Gastrocnemius medialis (tissue), 4 donors: ENCODE measurements at regions not wholly inside any gene's neighbourhood (a gene's known extent, or its start where the extent isn't known, plus 50 kb on each side); places are given as distances from the start of the nearest gene placed in this dataset.

Source experiments
- ATAC-seq, 2 donors: fragments of 150-250 bp; one replicate each; pipeline ENCODE4 v1.9.1; 2016
- DNase-seq, 2 donors: peaks; one replicate each; pipeline ENCODE4 v3.0.0-alpha.2; 2019
- H3K27ac ChIP-seq, 4 donors: fragments of 200-600 bp; sonication (generic); 1 replicate in 1 of 4; 2 replicates in 3 of 4; pipeline ENCODE4 v1.5.1; 2016 to 2018; ENCODE audit warnings: mild to moderate bottlenecking in 2 of 4, moderate library complexity in 1 of 4
- H3K27me3 ChIP-seq, 3 donors: fragments of 200-600 bp; sonication (generic) in 2 of 3; 1 replicate in 1 of 3; 2 replicates in 2 of 3; pipeline versions ENCODE4 v1.5.1 to v1.6.0; 2016 to 2019; ENCODE audit warnings: mild to moderate bottlenecking in 1 of 3, moderate library complexity in 1 of 3
- H3K36me3 ChIP-seq, 2 donors: fragments of 200-600 bp; sonication (generic) in 1 of 2; one replicate each; pipeline ENCODE4 v1.5.1; 2017 to 2018
- H3K4me1 ChIP-seq, 2 donors: fragments of 200-600 bp; sonication (generic) in 1 of 2; one replicate each; pipeline ENCODE4 v1.5.1; 2016 to 2017; ENCODE audit warnings: mild to moderate bottlenecking in 2 of 2
- H3K4me3 ChIP-seq, 4 donors: fragments of 200-600 bp; sonication (generic) in 3 of 4; 1 replicate in 1 of 4; 2 replicates in 3 of 4; pipeline ENCODE4 v1.5.1; 2016 to 2019; ENCODE audit warnings: mild to moderate bottlenecking in 2 of 4
- H3K9me3 ChIP-seq, 3 donors: fragments of 200-600 bp; sonication (generic) in 2 of 3; 1 replicate in 1 of 3; 2 replicates in 2 of 3; pipeline ENCODE4 v1.5.1; 2016 to 2019
- CTCF ChIP-seq, 5 experiments: fragments of 450-650 bp in 3 of 5; fragments of 200-600 bp in 2 of 5; sonication (generic) in 2 of 5; IDR thresholded peaks in 4 of 5; conservative IDR thresholded peaks in 1 of 5; 1 replicate in 4 of 5; 2 replicates in 1 of 5; pipeline ENCODE4 v1.5.1; 2016 to 2019; ENCODE audit warnings: antibody characterized with exemption in 5 of 5, mild to moderate bottlenecking in 3 of 5, moderate library complexity in 3 of 5
- POLR2A ChIP-seq, 2 donors: fragments of 450-650 bp; IDR thresholded peaks; one replicate each; pipeline ENCODE4 v1.6.1; 2017; ENCODE audit warnings: antibody characterized with exemption in 2 of 2, mild to moderate bottlenecking in 2 of 2, moderate library complexity in 2 of 2
- in situ Hi-C, 4 donors: fragments of 200-750 bp; cut with MboI; loops; one replicate each; pipeline versions ENCODE4 v1.15.0 to v1.8.0; 2017; ENCODE audit warnings: low sequenced_read_pairs in 4 of 4
- intact Hi-C: fragments of 100-400 bp; cut with DNase I; formaldehyde crosslinking; loops from one replicate; pipeline ENCODE4 v1.15.1; 2023; ENCODE audit warnings: low total_unique reads

GRCh38 chr12:132404435-132404855, 75.1 kb upstream of the GALNT9 start:
- H3K9me3 ChIP-seq = no peaks in the 10 kb centered on the region
- intact Hi-C loops = no loop called here
- H3K4me1 ChIP-seq = no peaks in the 10 kb centered on the region
- TF ChIP-seq POLR2A (IDR thresholded peaks at IDR 0.05) (no peak), CTCF (IDR thresholded peaks at IDR 0.05 in 4 of 5, conservative IDR thresholded peaks at IDR 0.05 in 1 of 5) (no peak)
- DNase-seq (no peak), ATAC-seq (no peak)
- peaks cover 27 to 32% (median 27%) of the 10 kb centered on the region in 3 donors for H3K27me3 ChIP-seq
- H3K36me3 ChIP-seq = no peaks in the 10 kb centered on the region
- in situ Hi-C loops = loop anchor here in 1 of 4 donors (25.0 kb wide), 2 partner anchors 133 to 208 kb away; partner anchors contain the start of genes LRCOL1 and P2RX2
- no peak overlapping the region for H3K27ac ChIP-seq
- H3K4me3 ChIP-seq = no peak overlapping the region

- in situ Hi-C loops = loop anchor here in 1 of 4 donors (25.0 kb wide), 2 partner anchors 133 to 208 kb away; partner anchors contain the start of genes LRCOL1 and P2RX2
- Histone ChIP-seq H3K9me3 (no peaks in the 10 kb centered on the region), H3K4me1 (no peaks in the 10 kb centered on the region), H3K36me3 (no peaks in the 10 kb centered on the region), H3K4me3 (no peak overlapping the region), H3K27ac (no peak overlapping the region), H3K27me3 (peaks cover 32 to 38% (median 34%) of the 10 kb centered on the region in 3 donors)
- no peak for TF ChIP-seq CTCF (IDR thresholded peaks at IDR 0.05 in 4 of 5, conservative IDR thresholded peaks at IDR 0.05 in 1 of 5)
- TF ChIP-seq POLR2A (IDR thresholded peaks at IDR 0.05) = no peak
- no peak for ATAC-seq
- DNase-seq = no peak
- intact Hi-C loops = no loop called here
Observed at GRCh38 chr12:132403636-132404434, 74.4 kb upstream of the GALNT9 start.

- intact Hi-C loops (no loop called here), in situ Hi-C loops (loop anchor here in 1 of 4 donors (25.0 kb wide), 2 partner anchors 134 to 209 kb away; partner anchors contain the start of genes LRCOL1 and P2RX2)
- Histone ChIP-seq H3K27ac (no peak overlapping the region), H3K36me3 (no peaks in the 10 kb centered on the region), H3K9me3 (no peaks in the 10 kb centered on the region), H3K4me1 (no peaks in the 10 kb centered on the region), H3K27me3 (peaks cover 34 to 47% (median 38%) of the 10 kb centered on the region in 3 donors), H3K4me3 (no peak overlapping the region)
- no peak for ATAC-seq
- TF ChIP-seq CTCF (IDR thresholded peaks at IDR 0.05 in 4 of 5, conservative IDR thresholded peaks at IDR 0.05 in 1 of 5) (no peak), POLR2A (IDR thresholded peaks at IDR 0.05) (no peak)
- no peak for DNase-seq
Observed at GRCh38 chr12:132402831-132403416, 73.5 kb upstream of the GALNT9 start.

DNA sequence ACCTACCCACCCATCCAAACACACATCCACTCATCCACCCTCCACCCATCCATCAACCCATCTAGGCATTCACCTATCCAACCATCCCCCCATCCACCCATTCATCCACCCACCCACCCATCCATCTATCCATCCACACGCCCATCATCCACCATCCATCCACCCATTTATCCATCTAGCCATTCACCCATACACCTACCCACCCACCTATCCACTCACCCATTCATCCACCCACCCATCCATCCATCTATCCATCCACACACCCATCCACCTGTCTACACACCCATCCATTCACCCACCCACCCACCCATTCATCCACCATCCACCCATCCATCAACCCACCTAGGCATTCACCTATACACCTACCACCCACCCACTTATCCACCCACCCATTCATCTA, 72.6 kb upstream of the GALNT9 start:
- peaks cover 36 to 57% (median 47%) of the 10 kb centered on the region in 3 donors for H3K27me3 ChIP-seq
- intact Hi-C loops (no loop called here), in situ Hi-C loops (loop anchor here in 1 of 4 donors (25.0 kb wide), 2 partner anchors 135 to 210 kb away; partner anchors contain the start of genes LRCOL1 and P2RX2)
- H3K27ac ChIP-seq = no peak overlapping the region
- no peaks in the 10 kb centered on the region for H3K9me3 ChIP-seq
- no peak overlapping the region for H3K4me3 ChIP-seq
- ATAC-seq (no peak), DNase-seq (no peak)
- no peaks in the 10 kb centered on the region for H3K4me1 ChIP-seq
- no peak for TF ChIP-seq POLR2A (IDR thresholded peaks at IDR 0.05)
- TF ChIP-seq CTCF (IDR thresholded peaks at IDR 0.05 in 4 of 5, conservative IDR thresholded peaks at IDR 0.05 in 1 of 5) = no peak
- H3K36me3 ChIP-seq = no peaks in the 10 kb centered on the region
